Cardiac fibroblast (primary cell): ENCODE measurements at regions not wholly inside any gene's neighbourhood (a gene's known extent, or its start where the extent isn't known, plus 50 kb on each side); places are given as distances from the start of the nearest gene placed in this dataset.

ENCODE experiments used
- DNase-seq, 2 donors: peaks; one replicate each; pipeline versions ENCODE4 v3.0.0 to v3.0.0-alpha.2; 2010; ENCODE audit warnings: low read depth in 2 of 2
- H3K4me3 ChIP-seq, 2 donors: replicated peaks in 1 of 2; 1 replicate in 1 of 2; 2 replicates in 1 of 2; pipeline ENCODE4 v1.5.1; 2011; ENCODE audit warnings: low read depth in 2 of 2, low read length in 2 of 2, mild to moderate bottlenecking in 2 of 2, moderate library complexity in 1 of 2
- TF ChIP-seq, protein P1 (sequence below): IDR thresholded peaks from one replicate; pipeline ENCODE4 v1.5.1; 2011; ENCODE audit warnings: low read depth, mild to moderate bottlenecking, low read length, inconsistent platforms

DNA sequence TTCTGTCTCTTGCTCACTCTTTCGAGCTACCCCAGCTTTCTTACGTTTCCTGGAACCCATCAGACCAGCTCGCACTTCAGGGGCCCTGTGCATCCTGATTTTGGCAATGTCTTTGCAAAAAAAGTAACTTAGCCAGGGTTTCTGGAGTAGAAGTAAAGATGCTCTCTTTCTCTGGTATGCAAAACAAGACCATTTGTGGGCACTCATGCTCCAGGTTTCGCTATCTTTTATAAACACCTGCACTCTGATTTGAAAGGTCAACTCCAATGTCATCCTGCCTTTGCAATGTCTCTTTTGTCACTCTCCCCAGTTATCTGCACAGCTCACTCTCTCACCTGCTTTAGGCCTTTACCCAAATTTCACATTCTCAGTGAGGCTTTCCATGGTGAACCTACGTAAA is 869.1 kb downstream of the QKI start:
- no peak for DNase-seq
- no peak overlapping the region for H3K4me3 ChIP-seq
- TF ChIP-seq, protein P1, sequence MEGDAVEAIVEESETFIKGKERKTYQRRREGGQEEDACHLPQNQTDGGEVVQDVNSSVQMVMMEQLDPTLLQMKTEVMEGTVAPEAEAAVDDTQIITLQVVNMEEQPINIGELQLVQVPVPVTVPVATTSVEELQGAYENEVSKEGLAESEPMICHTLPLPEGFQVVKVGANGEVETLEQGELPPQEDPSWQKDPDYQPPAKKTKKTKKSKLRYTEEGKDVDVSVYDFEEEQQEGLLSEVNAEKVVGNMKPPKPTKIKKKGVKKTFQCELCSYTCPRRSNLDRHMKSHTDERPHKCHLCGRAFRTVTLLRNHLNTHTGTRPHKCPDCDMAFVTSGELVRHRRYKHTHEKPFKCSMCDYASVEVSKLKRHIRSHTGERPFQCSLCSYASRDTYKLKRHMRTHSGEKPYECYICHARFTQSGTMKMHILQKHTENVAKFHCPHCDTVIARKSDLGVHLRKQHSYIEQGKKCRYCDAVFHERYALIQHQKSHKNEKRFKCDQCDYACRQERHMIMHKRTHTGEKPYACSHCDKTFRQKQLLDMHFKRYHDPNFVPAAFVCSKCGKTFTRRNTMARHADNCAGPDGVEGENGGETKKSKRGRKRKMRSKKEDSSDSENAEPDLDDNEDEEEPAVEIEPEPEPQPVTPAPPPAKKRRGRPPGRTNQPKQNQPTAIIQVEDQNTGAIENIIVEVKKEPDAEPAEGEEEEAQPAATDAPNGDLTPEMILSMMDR, result no peak

DNA sequence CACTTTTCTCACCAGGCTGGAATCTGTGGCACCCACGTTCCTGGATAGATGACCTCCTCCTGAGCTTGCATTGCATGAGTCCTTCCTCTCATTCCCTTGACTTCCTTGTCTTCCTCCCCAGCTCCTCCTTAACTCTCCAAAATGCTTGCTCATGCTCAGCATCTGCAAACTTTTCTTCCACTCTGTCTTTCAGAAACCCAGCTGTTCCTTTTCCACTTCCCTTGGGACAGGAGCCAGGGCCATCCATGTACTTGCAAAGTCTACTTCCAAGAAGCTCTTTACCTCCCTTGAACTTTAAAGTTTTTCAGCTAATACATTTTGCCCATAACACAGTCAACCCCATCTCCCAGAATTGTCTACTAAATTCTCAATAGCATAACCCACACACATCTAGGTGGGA is 861.7 kb downstream of the QKI start:
- TF ChIP-seq, protein P1, result no peak
- DNase-seq, result peak in 1 of 2 donors; percentile 11
- H3K4me3 ChIP-seq, result no peak overlapping the region

DNA sequence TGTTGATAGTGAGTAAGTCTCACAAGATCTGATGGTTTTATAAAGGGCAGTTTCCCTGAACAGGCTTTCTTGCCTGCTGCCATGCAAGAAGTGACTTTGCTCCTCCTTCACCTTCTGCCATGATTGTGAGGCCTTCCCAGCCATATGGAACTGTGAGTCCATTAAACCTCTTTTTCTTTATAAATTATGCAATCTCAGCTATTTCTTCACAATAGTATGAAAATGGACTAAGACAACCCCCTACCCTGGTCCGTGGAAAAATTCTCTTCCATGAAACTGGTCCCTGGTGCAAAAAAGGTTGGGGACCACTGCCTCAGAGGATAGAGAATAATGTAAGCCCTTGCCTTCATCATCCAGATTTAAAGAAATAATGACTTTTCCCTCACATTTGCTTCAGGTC is 861.3 kb downstream of the QKI start:
- no peak overlapping the region for H3K4me3 ChIP-seq
- DNase-seq, result no peak
- TF ChIP-seq, protein P1, result no peak

DNA sequence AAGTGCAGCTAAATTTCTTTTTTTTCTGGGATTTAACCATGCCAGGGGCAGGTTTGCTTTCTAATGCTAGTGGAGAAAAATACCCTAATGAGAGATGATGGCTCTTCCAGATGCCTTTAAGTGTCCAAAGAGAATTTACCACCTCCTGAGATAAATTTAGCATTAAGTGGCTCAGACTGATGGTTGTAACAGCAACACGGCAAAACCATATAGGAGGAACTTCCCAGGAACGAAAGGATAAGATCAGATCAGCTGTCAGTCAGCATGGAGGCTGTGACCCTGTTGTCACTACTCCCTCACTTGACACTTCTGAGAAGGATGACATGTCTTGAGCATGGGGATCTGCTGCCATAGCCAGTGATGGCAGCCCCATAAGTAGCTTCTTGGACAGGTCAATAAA is 860.0 kb downstream of the QKI start:
- TF ChIP-seq, protein P1, result no peak
- DNase-seq, result no peak
- no peak overlapping the region for H3K4me3 ChIP-seq

DNA sequence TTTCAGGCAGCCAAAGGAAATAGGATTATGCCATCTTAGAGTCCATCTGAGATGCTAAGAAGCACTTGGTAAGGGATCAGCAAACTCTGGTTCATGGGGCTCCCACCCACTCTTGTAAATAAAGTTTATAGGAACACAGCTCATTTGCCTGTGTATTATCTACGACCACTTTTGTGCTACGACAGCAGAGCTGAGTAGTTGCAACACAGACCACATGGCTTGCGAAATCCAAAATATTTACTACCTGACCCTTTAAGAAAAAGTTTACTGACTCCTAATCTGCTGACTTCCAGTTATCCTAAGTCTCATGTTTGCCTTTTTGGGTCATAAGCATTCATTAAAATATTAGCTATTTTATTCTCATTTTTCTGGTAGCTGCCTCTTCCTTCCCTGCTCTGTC is 859.0 kb downstream of the QKI start:
- TF ChIP-seq, protein P1, result no peak
- DNase-seq, result peak; percentile 12 to 30

DNA sequence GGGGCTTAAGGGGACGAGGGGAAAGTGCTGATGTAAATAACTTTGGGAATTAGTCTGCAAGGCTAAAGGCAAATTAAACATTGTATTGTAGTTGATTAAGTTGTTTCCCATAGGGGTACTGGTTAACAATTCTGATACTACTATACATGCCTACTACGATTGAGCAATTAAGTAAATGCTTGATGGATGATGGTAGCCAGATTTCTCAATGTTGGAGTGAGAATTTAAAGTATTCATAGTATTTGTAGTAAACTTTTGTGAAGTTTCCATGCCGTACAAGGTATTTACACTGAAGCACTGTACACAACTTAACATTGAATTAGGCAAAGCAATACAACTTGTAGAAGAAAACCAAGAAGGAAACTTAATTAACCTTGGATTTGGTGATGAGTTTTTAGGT is 852.3 kb downstream of the QKI start:
- DNase-seq, result no peak
- TF ChIP-seq, protein P1, result no peak
- no peak overlapping the region for H3K4me3 ChIP-seq

More for the DNA sequence above, 859.0 kb downstream of the QKI start:
- H3K4me3 ChIP-seq, result no peak overlapping the region

DNA sequence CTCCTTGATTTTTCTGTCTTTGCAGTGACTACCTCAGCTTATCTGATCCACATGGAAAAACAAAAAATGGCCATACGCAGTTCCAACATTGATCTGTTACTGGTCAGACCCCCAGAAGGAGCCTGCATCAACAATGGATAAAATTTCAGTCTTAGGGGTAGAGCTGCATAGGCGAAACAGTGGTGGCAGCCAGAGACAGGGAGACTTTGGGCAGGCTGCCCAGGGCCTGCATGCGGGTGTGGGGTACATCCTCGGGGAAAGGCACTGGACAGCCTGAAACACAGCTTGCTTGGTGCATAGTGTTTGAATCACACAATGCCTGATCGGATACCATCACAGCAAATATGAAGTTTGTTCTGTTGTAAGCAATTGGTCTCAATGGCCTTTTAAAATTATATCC is 847.8 kb downstream of the QKI start:
- DNase-seq, result no peak
- no peak overlapping the region for H3K4me3 ChIP-seq
- TF ChIP-seq, protein P1, result no peak
